Endothelial cell of umbilical vein (primary cell): ENCODE measurements at regions not wholly inside any gene's neighbourhood (a gene's known extent, or its start where the extent isn't known, plus 50 kb on each side); places are given as distances from the start of the nearest gene placed in this dataset.

Source experiments
- BruUV-seq: library from RNA; stranded (reverse); fragments of 400-500 nt; replicated peaks from 2 replicates; lab custom pipeline; 2021; lab: Mats Ljungman, UMichigan
- CTCF ChIA-PET: fragments of 300-600, 350-600 bp; sonication (Branson Sonifier 250); formaldehyde crosslinking; loops from one replicate; lab custom pipeline; 2021; ENCODE audit warnings: antibody characterized with exemption, inconsistent platforms; lab: Charles Lee
- POLR2A ChIA-PET: fragments of 300-600, 350-600 bp; sonication (Branson Sonifier 250); formaldehyde crosslinking; loops from one replicate; lab custom pipeline; 2021; ENCODE audit warnings: antibody characterized with exemption, inconsistent platforms; lab: Charles Lee
- DNase-seq: peaks from one replicate; pipeline ENCODE4 v3.0.0-alpha.2; 2011; ENCODE audit warnings: low read depth, low spot score
- FAIRE-seq: peaks from 2 replicates; lab custom pipeline; 2011; peaks lifted over from hg19 to GRCh38; lab: Jason Lieb, UNC
- H2AFZ ChIP-seq: 2 replicates; pipeline ENCODE4 v1.6.0; 2012; ENCODE audit warnings: low read depth, low read length, control low read depth, inconsistent platforms
- H3K27ac ChIP-seq: 2 replicates; pipeline ENCODE4 v1.5.1; 2011; ENCODE audit warnings: low read depth, mild to moderate bottlenecking, control low read depth, low read length, moderate library complexity; ENCODE audit not compliant: insufficient read depth
- H3K27me3 ChIP-seq, 2 experiments: 2 replicates each; pipeline versions ENCODE4 v1.6.0 to v1.6.1; 2011; ENCODE audit warnings: low read length in 2 of 2, mixed read lengths in 1 of 2; ENCODE audit not compliant: control insufficient read depth in 2 of 2, insufficient read depth in 2 of 2
- H3K36me3 ChIP-seq, 2 experiments: 2 replicates in 1 of 2; 3 replicates in 1 of 2; pipeline ENCODE4 v1.5.1; 2011; ENCODE audit warnings: low read length in 2 of 2, mild to moderate bottlenecking in 1 of 2, moderate library complexity in 1 of 2; ENCODE audit not compliant: control insufficient read depth in 2 of 2, insufficient read depth in 2 of 2; ENCODE audit errors: extremely low read depth in 1 of 2
- H3K4me1 ChIP-seq: 3 replicates; pipeline ENCODE4 v1.5.1; 2011; ENCODE audit warnings: mild to moderate bottlenecking, low read length; ENCODE audit not compliant: control insufficient read depth, insufficient read depth; ENCODE audit errors: extremely low read depth
- H3K4me2 ChIP-seq: 2 replicates; pipeline ENCODE4 v1.6.1; 2011; ENCODE audit warnings: low read length, control low read depth, mixed read lengths; ENCODE audit not compliant: insufficient read depth
- H3K4me3 ChIP-seq, 3 experiments: fragments of 200-600 bp in 1 of 3; sonication (generic), shearing (Covaris generic) in 1 of 3; replicated peaks in 1 of 3; 2 replicates each; pipeline ENCODE4 v1.5.1; 2011 to 2016; ENCODE audit warnings: control low read depth in 3 of 3, low read length in 3 of 3, mild to moderate bottlenecking in 2 of 3, inconsistent platforms in 1 of 3, low read depth in 1 of 3, moderate library complexity in 1 of 3; ENCODE audit not compliant: insufficient read depth in 1 of 3
- H3K79me2 ChIP-seq: 2 replicates; pipeline ENCODE4 v1.6.0; 2012; ENCODE audit warnings: low read length, inconsistent platforms; ENCODE audit not compliant: control insufficient read depth, insufficient read depth
- H3K9ac ChIP-seq: replicated peaks from 2 replicates; pipeline ENCODE3; 2011; ENCODE audit warnings: low read length, control low read depth; ENCODE audit not compliant: insufficient read depth; ENCODE audit errors: extremely low read depth
- H3K9me1 ChIP-seq: replicated peaks from 3 replicates; pipeline ENCODE4 v1.6.0; 2011; ENCODE audit warnings: mild to moderate bottlenecking, low read length; ENCODE audit not compliant: control insufficient read depth, insufficient read depth; ENCODE audit errors: extremely low read depth
- H3K9me3 ChIP-seq: replicated peaks from 2 replicates; pipeline ENCODE4 v1.5.1; 2012; ENCODE audit warnings: low read length, inconsistent platforms; ENCODE audit not compliant: control insufficient read depth, insufficient read depth
- H4K20me1 ChIP-seq: replicated peaks from 2 replicates; pipeline ENCODE3; 2011; ENCODE audit warnings: mild to moderate bottlenecking, low read length; ENCODE audit not compliant: control insufficient read depth, insufficient read depth; ENCODE audit errors: extremely low read depth
- EZH2 ChIP-seq: IDR thresholded peaks from 2 replicates; pipeline ENCODE4 v1.6.1; 2012; ENCODE audit warnings: borderline replicate concordance, low read depth, mild to moderate bottlenecking, moderate library complexity, low read length, inconsistent platforms; ENCODE audit not compliant: severe bottlenecking
- FOS ChIP-seq: IDR thresholded peaks from 2 replicates; pipeline ENCODE4 v1.6.1; 2011; ENCODE audit warnings: mild to moderate bottlenecking, low read length, moderate library complexity, borderline replicate concordance; ENCODE audit not compliant: insufficient read depth
- GATA2 ChIP-seq: IDR thresholded peaks from 2 replicates; pipeline ENCODE4 v1.7.0; 2011; ENCODE audit warnings: low read depth, mild to moderate bottlenecking, moderate library complexity, mixed read lengths, low read length; ENCODE audit not compliant: insufficient read length, insufficient read depth
- JUN ChIP-seq: IDR thresholded peaks from 2 replicates; pipeline ENCODE4 v1.6.1; 2011; ENCODE audit warnings: borderline replicate concordance, low read depth; ENCODE audit not compliant: insufficient read length, insufficient read depth
- MYC ChIP-seq: IDR thresholded peaks from one replicate; pipeline ENCODE4 v1.6.1; 2011; ENCODE audit warnings: mild to moderate bottlenecking, low read depth, low read length
- POLR2A ChIP-seq: IDR thresholded peaks from 2 replicates; pipeline ENCODE4 v1.6.1; 2012; ENCODE audit warnings: low read depth, mild to moderate bottlenecking, control low read depth, low read length
- POLR2AphosphoS5 ChIP-seq: IDR thresholded peaks from 2 replicates; pipeline ENCODE4 v1.6.1; 2012; ENCODE audit warnings: low read depth, mild to moderate bottlenecking, control low read depth, low read length, moderate library complexity; ENCODE audit not compliant: insufficient read depth
- dilution Hi-C: fragments of 300-500 bp; cut with MboI; formaldehyde crosslinking; loops from one replicate; pipeline ENCODE4 v1.15.0; 2019; ENCODE audit warnings: low sequenced_read_pairs; ENCODE audit not compliant: extremely low pct_ligation_motif_present
- intact Hi-C: fragments of 100-400 bp; cut with micrococcal nuclease; formaldehyde crosslinking; loops from one replicate; pipeline ENCODE4 v1.10.0; 2022
- TF ChIP-seq, protein P1 (sequence below), 2 donors: IDR thresholded peaks; 1 replicate in 1 of 2; 2 replicates in 1 of 2; pipeline ENCODE4 v1.5.1; 2011; ENCODE audit warnings: low read length in 2 of 2, mild to moderate bottlenecking in 2 of 2, moderate library complexity in 2 of 2, control low read depth in 1 of 2, inconsistent platforms in 1 of 2, low read depth in 1 of 2; ENCODE audit not compliant: insufficient read depth in 1 of 2; ENCODE audit errors: extremely low read depth in 1 of 2
- TF ChIP-seq, protein P2 (sequence below): IDR thresholded peaks from 2 replicates; pipeline ENCODE4 v1.6.1; 2011; ENCODE audit not compliant: insufficient read depth, insufficient read length

DNA sequence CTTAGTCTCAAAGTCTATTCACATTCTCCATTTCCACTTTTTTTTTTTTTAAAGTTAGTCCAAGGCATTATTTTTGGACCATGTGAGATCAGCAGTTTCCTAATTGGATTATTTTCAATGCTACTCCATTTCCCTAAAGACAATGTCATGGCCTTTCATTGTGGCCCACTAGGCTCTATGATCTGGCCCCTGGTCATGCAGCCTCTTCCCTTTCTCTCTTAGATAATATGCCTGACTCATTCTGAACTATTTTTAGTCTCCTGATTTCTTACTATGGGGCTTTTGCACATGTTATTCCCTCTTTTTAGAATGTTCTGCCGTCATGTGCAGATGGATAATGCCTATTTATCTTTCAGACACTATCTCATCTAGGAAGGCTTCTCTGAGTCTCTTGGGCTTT lies 157.3 kb downstream of the TMA16 start:
- intact Hi-C loops (no loop called here), dilution Hi-C loops (no loop called here)
- BruUV-seq, result no TSS peak
- Histone ChIP-seq H3K27ac (no peak overlapping the region), H3K9me3 (no peaks in the 10 kb centered on the region), H3K36me3 (no peaks in the 10 kb centered on the region), H3K9ac (no peak overlapping the region), H3K27me3 (no peaks in the 10 kb centered on the region), H3K4me2 (no peak overlapping the region), H3K4me3 (no peak overlapping the region), H3K9me1 (no peaks in the 10 kb centered on the region), H4K20me1 (no peaks in the 10 kb centered on the region), H2AFZ (no peak overlapping the region), H3K4me1 (no peaks in the 10 kb centered on the region), H3K79me2 (no peaks in the 10 kb centered on the region)
- FAIRE-seq (no peak), DNase-seq (no peak)
- TF ChIP-seq JUN, result no peak
- CTCF ChIA-PET, result no interaction called here
- POLR2A ChIA-PET, result no interaction called here

DNA sequence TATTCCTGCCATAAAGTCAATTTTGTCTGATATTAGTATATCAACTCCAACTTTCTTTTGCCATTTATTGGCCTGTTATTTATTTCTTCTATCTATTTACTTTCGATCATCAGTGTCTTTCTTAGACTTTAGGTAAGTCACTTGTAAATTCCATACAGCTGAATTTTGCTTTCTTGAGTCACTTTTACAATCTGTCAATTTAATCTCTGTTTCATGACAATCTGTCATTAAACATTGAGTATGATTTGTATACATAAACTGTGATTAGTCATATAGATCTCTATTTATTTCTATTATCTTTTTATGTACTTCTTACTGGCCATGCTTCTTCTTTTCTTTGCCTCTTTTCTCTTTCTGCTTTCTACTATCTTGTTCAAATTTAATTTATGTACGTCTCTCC lies 160.1 kb downstream of the TMA16 start:
- Histone ChIP-seq H3K4me3 (no peak overlapping the region), H3K36me3 (no peaks in the 10 kb centered on the region), H3K79me2 (no peaks in the 10 kb centered on the region), H3K9ac (no peak overlapping the region), H3K9me3 (no peaks in the 10 kb centered on the region), H3K4me2 (no peak overlapping the region), H3K4me1 (no peaks in the 10 kb centered on the region), H4K20me1 (no peaks in the 10 kb centered on the region), H2AFZ (no peak overlapping the region), H3K27me3 (no peaks in the 10 kb centered on the region), H3K27ac (no peak overlapping the region), H3K9me1 (no peaks in the 10 kb centered on the region)
- FAIRE-seq (no peak), DNase-seq (no peak)
- intact Hi-C loops, result no loop called here
- POLR2A ChIA-PET, result no interaction called here
- CTCF ChIA-PET, result no interaction called here
- TF ChIP-seq GATA2 (no peak), POLR2A (no peak), JUN (no peak), EZH2 (no peak), MYC (no peak), FOS (no peak), POLR2AphosphoS5 (no peak)
- TF ChIP-seq, protein P1, sequence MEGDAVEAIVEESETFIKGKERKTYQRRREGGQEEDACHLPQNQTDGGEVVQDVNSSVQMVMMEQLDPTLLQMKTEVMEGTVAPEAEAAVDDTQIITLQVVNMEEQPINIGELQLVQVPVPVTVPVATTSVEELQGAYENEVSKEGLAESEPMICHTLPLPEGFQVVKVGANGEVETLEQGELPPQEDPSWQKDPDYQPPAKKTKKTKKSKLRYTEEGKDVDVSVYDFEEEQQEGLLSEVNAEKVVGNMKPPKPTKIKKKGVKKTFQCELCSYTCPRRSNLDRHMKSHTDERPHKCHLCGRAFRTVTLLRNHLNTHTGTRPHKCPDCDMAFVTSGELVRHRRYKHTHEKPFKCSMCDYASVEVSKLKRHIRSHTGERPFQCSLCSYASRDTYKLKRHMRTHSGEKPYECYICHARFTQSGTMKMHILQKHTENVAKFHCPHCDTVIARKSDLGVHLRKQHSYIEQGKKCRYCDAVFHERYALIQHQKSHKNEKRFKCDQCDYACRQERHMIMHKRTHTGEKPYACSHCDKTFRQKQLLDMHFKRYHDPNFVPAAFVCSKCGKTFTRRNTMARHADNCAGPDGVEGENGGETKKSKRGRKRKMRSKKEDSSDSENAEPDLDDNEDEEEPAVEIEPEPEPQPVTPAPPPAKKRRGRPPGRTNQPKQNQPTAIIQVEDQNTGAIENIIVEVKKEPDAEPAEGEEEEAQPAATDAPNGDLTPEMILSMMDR (IDR thresholded peaks at IDR 0.05; ENCODE audit: extremely low read depth in 1 of 2, insufficient read depth in 1 of 2, low read depth in 1 of 2, low read length in 2 of 2), result no peak
- TF ChIP-seq, protein P2, sequence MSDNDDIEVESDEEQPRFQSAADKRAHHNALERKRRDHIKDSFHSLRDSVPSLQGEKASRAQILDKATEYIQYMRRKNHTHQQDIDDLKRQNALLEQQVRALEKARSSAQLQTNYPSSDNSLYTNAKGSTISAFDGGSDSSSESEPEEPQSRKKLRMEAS, result no peak
- no TSS peak for BruUV-seq
- dilution Hi-C loops, result no loop called here
